NCI-H1092 (cell line): ENCODE measurements at regions not wholly inside any gene's neighbourhood (a gene's known extent, or its start where the extent isn't known, plus 50 kb on each side); places are given as distances from the start of the nearest gene placed in this dataset.
"Not testable (repeated sequence)": the region's sequence is repeated elsewhere in the genome, so short reads cannot be mapped to it uniquely, and the experiment has no call there.

Source experiments
- DNase-seq: peaks from one replicate; lab custom pipeline; 2025; lab: John Stamatoyannopoulos, UW

- DNase-seq, result no peak
These were observed 726.0 kb downstream of the DNAH5 start for GRCh38 chr5:13218518-13218917.

DNA sequence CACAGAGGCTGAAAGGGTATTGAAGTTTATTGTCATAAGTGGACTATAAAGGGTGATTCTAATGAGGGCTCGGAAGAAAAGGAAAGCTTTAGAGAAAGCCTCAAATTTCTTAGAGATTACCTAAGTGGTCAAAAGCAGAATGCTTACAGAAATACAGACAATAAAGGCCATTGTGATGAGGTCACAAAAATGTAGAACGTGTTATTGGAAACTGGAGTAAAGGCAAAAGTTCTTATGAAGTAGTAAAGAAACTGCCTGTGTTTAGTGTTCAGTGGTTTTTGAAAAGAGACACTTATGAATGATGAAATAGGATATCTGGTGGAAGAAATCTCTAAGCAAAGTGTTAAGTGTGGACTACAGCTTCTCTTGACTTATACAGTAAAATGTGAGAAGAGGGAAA is 726.9 kb downstream of the DNAH5 start:
- DNase-seq, result no peak

DNA sequence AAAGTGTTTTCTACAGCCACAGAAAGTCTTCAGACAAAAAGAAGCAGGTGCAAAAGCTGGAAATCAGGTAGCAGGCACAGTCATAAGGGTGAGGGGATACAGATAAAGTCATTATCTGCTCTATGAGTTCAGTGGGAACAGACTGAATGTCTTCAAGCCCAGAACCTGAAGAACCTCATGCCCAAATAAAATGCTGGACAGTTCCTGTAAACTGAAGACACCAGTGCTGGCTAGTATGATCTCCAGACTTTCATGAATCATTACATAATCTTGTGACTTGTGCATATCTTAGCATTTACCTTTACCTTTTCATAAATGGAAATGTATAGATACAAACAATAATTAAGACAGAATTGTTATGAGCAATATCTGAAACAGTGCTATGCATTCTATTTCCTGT is 728.7 kb downstream of the DNAH5 start:
- no peak for DNase-seq

GRCh38 chr5:13215370-13215769 is 729.1 kb downstream of the DNAH5 start:
- DNase-seq, result no peak

DNA sequence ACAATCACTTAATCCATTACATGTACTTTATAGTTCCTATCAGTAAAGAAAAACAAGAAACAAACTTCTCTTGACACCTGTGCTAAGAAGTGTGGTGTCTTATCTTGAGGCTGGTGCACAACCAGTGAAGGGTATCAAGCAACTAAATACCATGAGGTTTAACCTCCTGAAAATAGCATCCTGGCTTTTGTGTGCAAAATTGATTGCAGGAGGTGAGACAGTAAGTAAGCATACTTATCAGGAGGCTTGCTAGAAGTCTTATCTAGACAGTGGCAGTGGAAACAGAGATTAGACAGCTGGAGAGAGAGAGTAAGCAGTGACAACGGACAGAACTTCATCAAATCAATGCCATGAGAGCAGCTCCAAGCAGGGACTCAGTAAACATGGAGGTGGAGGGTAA is 730.3 kb downstream of the DNAH5 start:
- DNase-seq, result no peak

- no peak for DNase-seq
These were observed 731.6 kb downstream of the DNAH5 start for GRCh38 chr5:13212886-13213285.

GRCh38 chr5:13211064-13211463 is 733.4 kb downstream of the DNAH5 start:
- DNase-seq, result no peak

GRCh38 chr5:13207112-13207511 is 737.4 kb downstream of the DNAH5 start:
- no peak for DNase-seq

- no peak for DNase-seq
These were observed 743.5 kb downstream of the DNAH5 start for GRCh38 chr5:13201022-13201421.

GRCh38 chr5:13198226-13198625 is 746.3 kb downstream of the DNAH5 start:
- not testable (repeated sequence) for DNase-seq

GRCh38 chr5:13189532-13189931 is 755.0 kb downstream of the DNAH5 start:
- no peak for DNase-seq

DNA sequence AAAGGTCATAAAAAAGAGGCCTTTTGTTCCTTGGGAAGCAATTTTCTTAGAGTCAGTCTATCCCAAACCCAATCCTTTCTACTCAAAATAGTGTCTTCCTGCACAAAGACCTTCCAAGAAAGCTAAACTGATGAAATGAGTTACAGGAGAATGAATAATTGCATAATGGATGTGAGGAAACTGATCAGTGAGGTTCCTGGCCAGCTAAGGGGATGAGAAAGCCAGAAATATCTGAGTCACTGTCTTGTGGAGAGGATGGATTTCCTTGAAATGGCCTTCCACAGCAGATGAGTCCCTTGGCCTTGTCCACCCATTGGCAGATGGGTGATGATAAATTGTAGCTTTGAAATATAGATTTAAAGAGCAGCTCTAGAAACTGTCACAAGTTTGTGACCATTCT is 756.1 kb downstream of the DNAH5 start:
- no peak for DNase-seq

GRCh38 chr5:13187186-13187585 is 757.3 kb downstream of the DNAH5 start:
- DNase-seq, result no peak

DNA sequence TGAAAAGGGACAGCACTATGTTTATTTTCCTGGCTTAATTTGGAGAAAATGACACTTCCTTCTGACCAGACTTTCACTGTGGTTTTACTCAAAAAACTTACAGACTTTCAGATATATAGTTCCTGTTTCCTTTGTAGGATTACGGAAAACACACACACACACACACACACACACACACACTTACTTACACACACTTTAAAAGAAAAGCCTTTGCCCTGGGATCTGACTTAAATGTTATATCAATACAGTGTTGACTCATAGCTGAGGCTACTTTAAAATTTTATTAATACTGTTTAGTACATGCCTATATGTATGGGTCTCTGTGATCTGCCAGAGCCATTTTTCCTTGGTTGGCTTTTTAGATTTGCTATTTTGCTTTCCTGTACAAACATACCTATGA is 758.3 kb downstream of the DNAH5 start:
- no peak for DNase-seq

- DNase-seq, result no peak
These were observed 764.9 kb downstream of the DNAH5 start for GRCh38 chr5:13179407-13180087.

GRCh38 chr5:13143630-13144029 is 800.9 kb downstream of the DNAH5 start:
- no peak for DNase-seq

DNA sequence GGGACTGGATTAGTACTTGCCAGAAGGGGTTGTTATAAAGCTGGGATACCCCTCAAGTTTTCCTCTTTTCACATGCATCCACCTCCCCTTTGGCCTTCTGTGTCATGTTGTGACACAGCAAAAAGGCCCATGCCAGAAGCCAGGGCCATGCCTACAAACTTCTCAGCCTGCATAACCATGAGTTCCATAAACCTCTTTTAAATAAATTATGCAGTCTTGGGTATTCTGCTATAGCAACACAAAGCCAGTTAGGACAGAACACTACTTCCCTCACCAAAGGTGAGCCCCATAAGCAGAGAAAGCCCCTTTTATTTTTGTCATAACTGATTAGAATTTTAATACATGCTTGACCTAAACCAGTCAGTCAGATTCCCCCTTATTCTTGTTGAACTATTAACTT is 801.3 kb downstream of the DNAH5 start:
- DNase-seq, result no peak

DNA sequence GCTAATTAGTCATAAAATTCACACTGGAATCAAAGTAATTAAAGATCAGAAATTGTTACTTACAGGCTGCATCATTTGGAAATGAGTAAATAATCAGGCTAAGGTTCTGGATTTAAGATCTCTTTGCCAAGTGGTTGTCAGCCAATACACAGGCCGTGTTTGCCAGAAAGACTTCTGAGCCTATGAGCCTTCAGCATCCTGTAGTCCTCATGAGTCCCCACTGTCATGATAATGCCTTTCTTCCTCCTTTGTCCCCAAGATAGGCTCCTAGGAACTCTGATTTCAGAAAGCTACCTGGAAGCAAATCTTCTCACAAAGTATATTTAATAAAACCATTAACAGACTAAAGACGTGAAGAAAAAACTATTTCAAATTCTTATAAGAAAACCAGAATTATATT is 810.5 kb downstream of the DNAH5 start:
- DNase-seq, result no peak

GRCh38 chr5:13115476-13115875 is 829.0 kb downstream of the DNAH5 start:
- DNase-seq, result no peak

DNA sequence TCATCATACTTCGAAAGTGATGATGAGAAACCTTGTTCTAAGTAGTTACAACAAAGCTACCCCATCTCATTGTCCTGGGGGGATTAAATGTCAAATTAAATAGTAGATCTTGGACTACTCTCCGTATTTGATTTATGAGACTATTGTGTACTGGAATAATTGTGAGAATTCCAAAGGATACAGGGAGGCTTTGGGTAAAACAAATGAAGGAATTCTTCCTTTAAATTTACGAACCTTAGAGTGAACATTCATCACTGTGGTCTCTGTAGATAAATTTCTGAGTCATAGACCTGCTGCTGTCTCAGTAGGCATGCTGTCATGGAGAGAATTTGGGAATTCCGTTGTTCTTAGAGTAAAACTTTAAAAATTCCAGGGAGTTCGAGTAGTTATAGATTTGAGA is 836.2 kb downstream of the DNAH5 start:
- no peak for DNase-seq

GRCh38 chr5:13107537-13107936 is 837.0 kb downstream of the DNAH5 start:
- no peak for DNase-seq

GRCh38 chr5:13081116-13081515 is 863.4 kb downstream of the DNAH5 start:
- no peak for DNase-seq

- DNase-seq, result not testable (repeated sequence)
These were observed 871.6 kb downstream of the DNAH5 start for GRCh38 chr5:13072936-13073335.

DNA sequence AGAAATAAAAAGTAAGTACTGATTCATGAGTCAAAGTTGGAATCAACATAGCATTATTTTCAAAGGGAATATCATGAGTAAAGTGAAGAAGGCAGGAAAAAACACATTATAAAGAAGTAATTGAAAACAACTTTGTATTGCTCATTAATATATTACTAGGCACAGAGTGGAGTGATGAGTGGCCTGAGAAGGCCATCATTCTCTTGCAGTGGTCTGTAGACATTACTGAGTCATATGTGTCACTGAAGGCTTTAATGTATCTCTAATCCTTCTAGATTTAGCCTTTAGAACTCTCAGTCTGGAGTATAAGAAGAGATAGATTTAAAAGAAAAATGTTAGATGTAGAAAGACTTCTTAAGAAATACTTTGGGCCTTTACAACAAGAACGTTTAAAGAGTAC is 881.4 kb downstream of the DNAH5 start:
- no peak for DNase-seq
